HUES48 (cell line): ENCODE measurements at regions not wholly inside any gene's neighbourhood (a gene's known extent, or its start where the extent isn't known, plus 50 kb on each side); places are given as distances from the start of the nearest gene placed in this dataset.

ENCODE experiments used
- H3K27ac ChIP-seq: one replicate; pipeline ENCODE4 v1.7.0; 2013; ENCODE audit warnings: low read depth, low read length, inconsistent platforms
- H3K27me3 ChIP-seq: 2 replicates; pipeline ENCODE4 v1.6.1; 2013; ENCODE audit warnings: mild to moderate bottlenecking, low read length; ENCODE audit not compliant: control insufficient read depth, insufficient read depth
- H3K36me3 ChIP-seq: 2 replicates; pipeline ENCODE4 v1.6.1; 2013; ENCODE audit warnings: low read length; ENCODE audit not compliant: control insufficient read depth, insufficient read depth
- H3K4me1 ChIP-seq: 2 replicates; pipeline ENCODE4 v1.6.1; 2013; ENCODE audit warnings: mild to moderate bottlenecking, low read length; ENCODE audit not compliant: control insufficient read depth, insufficient read depth
- H3K4me3 ChIP-seq: 2 replicates; pipeline ENCODE4 v1.5.1; 2013; ENCODE audit warnings: mild to moderate bottlenecking, low read depth, low read length
- H3K9ac ChIP-seq: 2 replicates; pipeline ENCODE4 v1.6.1; 2013; ENCODE audit warnings: mild to moderate bottlenecking, low read depth, low read length, moderate library complexity
- H3K9me3 ChIP-seq: 2 replicates; pipeline ENCODE4 v1.6.1; 2013; ENCODE audit warnings: low read length; ENCODE audit not compliant: control insufficient read depth, insufficient read depth

DNA sequence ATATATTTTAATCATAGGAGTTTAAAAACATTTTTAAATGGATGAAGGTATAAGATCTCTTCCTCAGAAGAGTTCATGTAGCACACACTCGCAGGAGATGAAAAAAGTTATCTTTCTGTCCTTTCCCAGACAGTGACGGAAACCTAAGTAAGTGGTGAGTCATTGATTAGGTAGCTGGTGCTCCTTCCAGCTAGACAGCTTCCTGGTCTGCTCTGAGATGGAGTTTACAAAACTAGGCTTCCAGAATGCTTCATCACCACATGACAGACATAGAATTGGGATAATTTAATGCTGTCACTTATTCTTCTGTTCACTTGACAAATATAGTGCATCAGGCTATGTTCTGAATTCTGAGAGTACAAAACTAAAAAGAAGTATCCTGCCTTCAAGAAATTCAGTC lies 2393.0 kb upstream of the C9orf72 start:
- no peaks in the 10 kb centered on the region for H3K9me3 ChIP-seq
- H3K27ac ChIP-seq = no peak overlapping the region
- H3K4me1 ChIP-seq = no peaks in the 10 kb centered on the region
- no peaks in the 10 kb centered on the region for H3K36me3 ChIP-seq
- H3K9ac ChIP-seq = no peak overlapping the region
- H3K27me3 ChIP-seq = no peaks in the 10 kb centered on the region
- no peak overlapping the region for H3K4me3 ChIP-seq

DNA sequence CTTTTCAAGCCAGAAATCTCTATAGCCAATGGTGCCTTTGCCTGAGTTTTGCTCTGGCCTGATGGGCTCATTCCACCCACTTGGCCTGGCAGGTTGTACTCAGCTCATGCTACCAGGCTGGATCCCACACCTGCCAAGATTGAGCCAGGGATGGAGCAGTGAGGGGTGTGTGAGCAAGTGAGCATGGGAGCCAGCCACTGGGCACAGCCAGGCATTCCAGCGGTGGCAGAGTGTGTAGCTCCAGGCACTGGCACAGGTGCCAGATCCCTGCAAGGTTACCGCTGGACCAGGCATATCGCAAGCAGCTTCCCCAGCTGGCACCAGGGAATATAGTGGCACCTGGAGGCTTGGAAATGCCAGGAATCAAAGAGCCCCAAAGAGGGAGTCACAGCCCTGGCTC lies 2395.6 kb upstream of the C9orf72 start:
- H3K27ac ChIP-seq = no peak overlapping the region
- H3K9ac ChIP-seq = no peak overlapping the region
- H3K4me3 ChIP-seq = no peak overlapping the region
- no peaks in the 10 kb centered on the region for H3K27me3 ChIP-seq
- H3K36me3 ChIP-seq = no peaks in the 10 kb centered on the region
- no peaks in the 10 kb centered on the region for H3K4me1 ChIP-seq
- no peaks in the 10 kb centered on the region for H3K9me3 ChIP-seq

DNA sequence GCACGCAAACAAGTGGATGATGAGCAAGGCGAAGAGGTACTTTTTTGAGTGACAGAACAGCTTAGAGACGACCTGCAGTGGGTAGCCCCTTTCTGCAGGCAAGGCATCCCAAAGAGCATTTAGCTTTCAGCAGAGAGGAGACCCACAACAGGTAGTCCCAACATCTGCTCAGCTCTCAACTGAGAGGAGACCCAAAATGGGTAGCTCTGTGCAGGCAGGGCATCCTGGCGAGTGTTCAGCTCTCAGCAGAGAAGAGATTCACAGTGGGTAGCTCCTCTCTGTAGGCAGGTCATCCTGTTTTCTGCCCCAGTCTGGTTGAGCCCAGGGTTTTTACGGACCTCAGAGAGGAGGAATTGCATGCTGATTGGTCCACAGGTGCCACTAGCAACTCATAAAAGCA lies 2396.1 kb upstream of the C9orf72 start:
- H3K27ac ChIP-seq = no peak overlapping the region
- no peaks in the 10 kb centered on the region for H3K36me3 ChIP-seq
- no peak overlapping the region for H3K9ac ChIP-seq
- no peaks in the 10 kb centered on the region for H3K9me3 ChIP-seq
- no peak overlapping the region for H3K4me3 ChIP-seq
- H3K4me1 ChIP-seq = no peaks in the 10 kb centered on the region
- no peaks in the 10 kb centered on the region for H3K27me3 ChIP-seq

DNA sequence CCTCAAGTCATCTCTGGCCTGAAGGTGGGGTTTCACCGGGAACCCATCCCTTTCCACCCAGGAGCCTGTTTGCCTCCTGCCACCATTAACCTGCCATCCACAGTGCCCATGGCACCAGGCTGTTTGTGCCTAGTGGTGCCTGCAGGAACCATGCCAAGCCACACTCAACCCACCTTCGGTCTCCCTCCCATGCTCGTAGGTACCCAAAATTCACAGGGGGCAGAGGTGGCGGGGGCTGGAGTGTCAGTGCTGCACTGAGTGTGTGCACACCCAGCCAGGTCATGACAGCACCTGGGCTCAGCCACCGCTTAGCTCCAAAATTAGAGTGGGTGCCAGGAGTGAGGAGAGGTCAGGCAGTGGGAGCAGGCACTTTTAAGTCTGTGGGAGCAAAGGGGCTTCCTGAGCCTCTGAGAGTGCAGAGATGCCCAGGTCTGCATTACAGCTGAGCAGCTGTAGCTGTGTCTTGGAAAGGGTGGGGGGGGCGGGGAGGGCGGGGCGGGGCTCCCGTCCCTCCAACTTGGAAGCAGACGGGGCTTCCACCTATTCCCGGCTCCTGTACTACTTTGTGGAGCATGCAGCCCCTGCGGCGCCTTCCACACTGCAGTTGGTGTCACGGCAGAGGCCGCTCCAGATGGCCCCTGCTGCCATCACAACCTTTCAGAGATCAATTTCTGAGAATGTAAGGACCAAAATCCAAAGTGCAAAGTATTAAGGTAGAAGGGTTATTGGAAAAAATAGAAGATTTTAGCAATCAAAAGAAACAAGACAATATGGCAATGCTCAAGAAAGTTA lies 2396.8 kb upstream of the C9orf72 start:
- H3K27me3 ChIP-seq = no peaks in the 10 kb centered on the region
- no peak overlapping the region for H3K9ac ChIP-seq
- H3K4me3 ChIP-seq = no peak overlapping the region
- H3K9me3 ChIP-seq = no peaks in the 10 kb centered on the region
- H3K4me1 ChIP-seq = no peaks in the 10 kb centered on the region
- no peaks in the 10 kb centered on the region for H3K36me3 ChIP-seq
- no peak overlapping the region for H3K27ac ChIP-seq

DNA sequence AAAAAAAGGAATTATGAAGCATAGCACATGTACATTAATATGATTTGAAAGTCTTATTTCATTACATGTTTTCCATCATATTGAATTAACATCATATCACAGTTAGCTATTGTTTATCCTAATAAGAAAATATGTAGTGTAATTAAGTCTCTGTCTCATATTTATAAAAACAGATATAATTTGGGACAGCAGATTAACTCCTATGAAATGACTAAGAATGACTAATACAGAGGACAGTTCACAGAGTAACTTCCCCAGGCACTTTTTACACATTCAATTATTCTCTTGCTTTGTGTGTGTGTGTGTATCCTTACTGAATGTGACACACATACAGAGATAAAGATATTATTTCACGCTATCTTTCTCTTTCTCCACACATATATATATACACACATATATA lies 2400.9 kb upstream of the C9orf72 start:
- Histone ChIP-seq H3K9ac (no peak overlapping the region), H3K9me3 (no peaks in the 10 kb centered on the region), H3K27me3 (no peaks in the 10 kb centered on the region), H3K27ac (no peak overlapping the region), H3K36me3 (no peaks in the 10 kb centered on the region), H3K4me1 (peaks cover 3% of the 10 kb centered on the region; the same call in 1 of the 2 replicates), H3K4me3 (no peak overlapping the region)

DNA sequence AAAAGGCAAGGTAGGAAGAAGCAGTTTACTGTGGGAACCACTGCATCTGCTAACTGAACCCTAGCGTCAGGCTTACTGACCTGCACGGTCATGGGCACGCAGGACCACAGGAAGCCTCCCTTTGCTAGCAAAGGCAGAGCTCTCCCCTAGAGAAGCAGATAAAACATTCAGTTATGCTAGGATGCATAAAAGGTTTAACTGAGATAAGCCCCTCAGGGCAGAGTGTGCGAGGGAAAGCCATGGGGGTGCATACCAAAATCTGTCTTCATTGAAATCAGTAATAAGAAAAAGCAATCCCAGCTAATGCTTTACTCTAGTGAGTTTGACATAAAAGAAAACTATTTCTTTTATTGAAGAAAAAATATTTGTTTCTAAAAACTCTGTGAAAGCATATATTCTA lies 2403.7 kb upstream of the C9orf72 start:
- Histone ChIP-seq H3K4me3 (no peak overlapping the region), H3K36me3 (no peaks in the 10 kb centered on the region), H3K9me3 (no peaks in the 10 kb centered on the region), H3K27ac (no peak overlapping the region), H3K9ac (no peak overlapping the region), H3K27me3 (no peaks in the 10 kb centered on the region), H3K4me1 (peaks cover 3% of the 10 kb centered on the region; the same call in 1 of the 2 replicates)

DNA sequence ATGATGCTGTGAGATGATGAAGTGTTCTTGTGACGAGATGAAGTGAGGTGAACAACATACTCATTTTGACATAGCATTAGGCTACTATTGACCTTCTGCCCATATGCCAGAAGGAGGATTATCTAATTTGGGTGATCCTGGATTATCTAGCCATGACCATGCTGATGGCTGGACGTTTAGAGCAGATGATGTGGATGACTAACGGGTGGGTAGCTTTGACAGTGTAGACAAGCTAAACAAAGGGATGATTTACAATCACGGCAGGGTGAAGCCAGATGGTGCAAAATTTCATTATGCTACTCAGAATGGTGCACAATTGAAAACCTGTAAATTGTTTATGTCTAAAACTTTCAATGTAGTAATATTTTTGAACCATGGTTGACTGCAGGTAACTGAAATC lies 2403.4 kb upstream of the ACO1 start:
- Histone ChIP-seq H3K27ac (no peak overlapping the region), H3K9ac (no peak overlapping the region), H3K4me3 (no peak overlapping the region), H3K9me3 (no peaks in the 10 kb centered on the region), H3K36me3 (no peaks in the 10 kb centered on the region), H3K27me3 (no peaks in the 10 kb centered on the region), H3K4me1 (peaks cover 3% of the 10 kb centered on the region; the same call in 1 of the 2 replicates)

DNA sequence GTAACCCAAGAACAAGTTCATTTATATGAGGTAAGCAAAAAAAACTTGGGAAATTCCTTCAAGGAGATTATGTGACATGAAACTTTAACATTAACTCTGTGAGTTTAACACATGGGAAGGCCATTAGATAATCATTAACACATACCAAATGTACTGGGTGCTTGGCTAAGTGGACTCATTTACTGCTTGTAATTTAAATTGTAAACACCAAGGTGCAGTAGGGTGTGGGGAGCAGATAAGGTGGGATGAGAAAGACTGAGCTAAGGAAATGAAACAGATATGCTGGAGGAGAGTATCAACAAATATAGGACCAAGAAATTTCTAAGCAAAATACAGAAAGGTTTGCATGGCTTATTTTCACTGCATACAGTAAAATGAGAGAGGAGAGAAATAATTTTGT lies 2384.8 kb upstream of the ACO1 start:
- Histone ChIP-seq H3K4me3 (no peak overlapping the region), H3K9me3 (no peaks in the 10 kb centered on the region), H3K9ac (no peak overlapping the region), H3K27me3 (no peaks in the 10 kb centered on the region), H3K27ac (no peak overlapping the region), H3K36me3 (no peaks in the 10 kb centered on the region), H3K4me1 (no peaks in the 10 kb centered on the region)

DNA sequence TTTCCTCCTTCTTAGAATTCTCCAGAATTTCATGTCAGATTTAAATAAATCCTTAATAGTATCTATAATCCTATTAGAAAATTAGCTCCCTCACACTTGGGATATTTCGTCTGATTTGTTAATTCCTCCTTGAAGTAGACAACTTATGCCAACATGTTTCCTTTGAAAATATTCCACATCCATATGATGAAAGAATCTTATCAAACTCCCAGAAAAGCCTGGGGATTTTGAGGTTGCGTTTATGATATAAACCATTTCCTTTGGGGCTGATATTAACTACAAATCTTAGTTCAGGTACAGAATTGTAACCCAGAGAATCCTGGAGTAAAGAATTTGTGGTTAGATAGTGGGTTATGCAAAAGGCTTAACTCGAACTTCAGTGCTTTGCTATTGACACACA lies 2373.8 kb upstream of the ACO1 start:
- H3K4me3 ChIP-seq = no peak overlapping the region
- no peaks in the 10 kb centered on the region for H3K27me3 ChIP-seq
- H3K27ac ChIP-seq = no peak overlapping the region
- H3K4me1 ChIP-seq = no peaks in the 10 kb centered on the region
- no peaks in the 10 kb centered on the region for H3K36me3 ChIP-seq
- no peaks in the 10 kb centered on the region for H3K9me3 ChIP-seq
- H3K9ac ChIP-seq = no peak overlapping the region

DNA sequence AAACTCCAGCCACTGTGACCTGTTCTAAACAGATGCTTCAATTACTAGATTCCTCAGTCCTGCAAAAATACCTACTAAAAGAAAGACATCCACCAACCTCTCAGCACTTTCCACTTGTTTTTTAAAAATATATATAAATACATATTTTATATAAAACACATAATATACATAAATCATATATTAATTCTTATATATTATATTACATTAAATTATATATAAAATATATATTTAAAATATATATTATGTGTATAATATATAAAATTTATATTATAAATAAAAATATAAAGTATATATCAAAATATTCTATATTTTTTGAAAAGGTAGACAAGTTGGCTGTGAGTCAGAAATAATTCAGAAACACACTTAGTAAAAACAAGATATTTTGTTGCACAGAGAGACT lies 2371.8 kb upstream of the ACO1 start:
- H3K27me3 ChIP-seq = no peaks in the 10 kb centered on the region
- no peaks in the 10 kb centered on the region for H3K9me3 ChIP-seq
- H3K4me3 ChIP-seq = no peak overlapping the region
- no peak overlapping the region for H3K9ac ChIP-seq
- no peaks in the 10 kb centered on the region for H3K4me1 ChIP-seq
- H3K36me3 ChIP-seq = no peaks in the 10 kb centered on the region
- H3K27ac ChIP-seq = no peak overlapping the region

DNA sequence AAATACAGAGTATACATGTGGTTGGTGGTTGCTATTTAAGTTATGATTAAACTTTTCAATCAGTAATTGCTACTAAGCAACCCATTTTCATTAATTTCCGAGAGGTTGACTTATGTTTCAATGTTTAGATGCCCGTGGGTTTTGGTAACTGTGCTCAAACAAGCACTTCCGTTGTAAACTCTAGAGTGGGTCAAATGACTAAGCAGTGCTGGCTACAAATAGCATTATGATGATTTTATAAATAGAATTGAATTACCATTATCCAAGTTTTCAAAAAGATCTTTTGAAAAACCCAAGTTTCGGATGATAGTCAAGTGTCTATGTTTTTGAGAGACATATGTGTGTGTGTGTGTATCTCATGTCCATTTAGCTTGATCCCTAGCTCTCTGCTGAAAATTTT lies 2369.4 kb upstream of the ACO1 start:
- Histone ChIP-seq H3K4me1 (no peaks in the 10 kb centered on the region), H3K36me3 (no peaks in the 10 kb centered on the region), H3K9me3 (no peaks in the 10 kb centered on the region), H3K9ac (no peak overlapping the region), H3K27ac (no peak overlapping the region), H3K4me3 (no peak overlapping the region), H3K27me3 (no peaks in the 10 kb centered on the region)
